HCT116 (cell line): ENCODE measurements at regions not wholly inside any gene's neighbourhood (a gene's known extent, or its start where the extent isn't known, plus 50 kb on each side); places are given as distances from the start of the nearest gene placed in this dataset.

Source experiments
- ATAC-seq: fragments of 200-7000 bp; cut with Tn5 transposase; 2 replicates; pipeline ENCODE4 v1.9.1; 2020; ENCODE audit warnings: mild to moderate bottlenecking, moderate library complexity
- BruUV-seq: library from RNA; stranded (reverse); fragments of 400-500 nt; replicated peaks from 2 replicates; lab custom pipeline; 2021; lab: Mats Ljungman, UMichigan
- CTCF ChIA-PET: fragments of 300-600 bp; sonication (Branson Sonifier 250); formaldehyde crosslinking; loops from one replicate; lab custom pipeline; 2021; ENCODE audit warnings: antibody characterized with exemption; lab: Charles Lee
- POLR2A ChIA-PET: fragments of 300-600, 350-600 bp; sonication (Branson Sonifier 250); formaldehyde crosslinking; loops from one replicate; lab custom pipeline; 2021; ENCODE audit warnings: antibody characterized with exemption; lab: Charles Lee
- RAD21 ChIA-PET, 2 experiments: fragments of 300-600 bp; sonication (Branson Sonifier 250); formaldehyde crosslinking; loops; one replicate each; lab custom pipeline; 2023; ENCODE audit warnings: low total read pairs in 2 of 2; ENCODE audit not compliant: uncharacterized antibody in 2 of 2, unreplicated experiment in 2 of 2, low non-redundant PET in 1 of 2; lab: Charles Lee
- DNase-seq: peaks from one replicate; pipeline ENCODE4 v3.0.0-alpha.2; 2010; ENCODE audit warnings: low read depth, low spot score
- H2AFZ ChIP-seq: fragments of 200-600 bp; shearing (Covaris generic), sonication (generic); 2 replicates; pipeline ENCODE4 v1.6.1; 2017; ENCODE audit warnings: low read depth, mixed run types, mixed read lengths, antibody characterized with exemption, low read length; ENCODE audit not compliant: poor library complexity, severe bottlenecking
- H3K27ac ChIP-seq: 2 replicates; pipeline ENCODE4 v1.5.1; 2012; ENCODE audit warnings: low read depth, low read length
- H3K27me3 ChIP-seq: fragments of 200-600 bp; sonication (generic); 2 replicates; pipeline ENCODE4 v1.6.1; 2016; ENCODE audit warnings: mixed run types, low read length, mixed read lengths; ENCODE audit not compliant: insufficient read depth
- H3K36me3 ChIP-seq, 2 experiments: fragments of 200-500 bp in 1 of 2; fragments of 200-600 bp in 1 of 2; sonication (Bioruptor generic) in 1 of 2; sonication (generic) in 1 of 2; 2 replicates each; pipeline versions ENCODE4 v1.5.1 to v1.6.1; 2014 to 2016; ENCODE audit warnings: low read length in 2 of 2, inconsistent platforms in 1 of 2, mixed read lengths in 1 of 2, mixed run types in 1 of 2; ENCODE audit not compliant: insufficient read depth in 2 of 2, control insufficient read depth in 1 of 2
- H3K4me1 ChIP-seq, 2 experiments: fragments of 200-600 bp in 1 of 2; sonication (generic) in 1 of 2; 2 replicates each; pipeline versions ENCODE4 v1.5.1 to v1.6.1; 2012 to 2017; ENCODE audit warnings: low read length in 2 of 2, inconsistent platforms in 1 of 2, mild to moderate bottlenecking in 1 of 2, mixed read lengths in 1 of 2, mixed run types in 1 of 2, moderate library complexity in 1 of 2; ENCODE audit not compliant: insufficient read depth in 2 of 2, control insufficient read depth in 1 of 2
- H3K4me2 ChIP-seq: fragments of 200-600 bp; sonication (generic); 2 replicates; pipeline ENCODE4 v1.6.1; 2017; ENCODE audit warnings: mixed run types, low read length, mixed read lengths
- H3K4me3 ChIP-seq, 2 experiments: fragments of 200-600 bp in 1 of 2; sonication (generic) in 1 of 2; replicated peaks in 1 of 2; 2 replicates each; pipeline ENCODE4 v1.5.1; 2011 to 2016; ENCODE audit warnings: low read length in 2 of 2, control low read depth in 1 of 2, low read depth in 1 of 2, mild to moderate bottlenecking in 1 of 2, mixed read lengths in 1 of 2, mixed run types in 1 of 2
- H3K79me2 ChIP-seq: fragments of 200-600 bp; sonication (generic); 2 replicates; pipeline ENCODE4 v1.6.1; 2017; ENCODE audit warnings: mild to moderate bottlenecking, mixed run types, low read length, moderate library complexity, mixed read lengths; ENCODE audit not compliant: insufficient read depth
- H3K9ac ChIP-seq: fragments of 200-600 bp; sonication (generic); 2 replicates; pipeline ENCODE4 v1.6.1; 2016; ENCODE audit warnings: low read length, mixed read lengths
- H3K9me2 ChIP-seq: fragments of 200-600 bp; sonication (generic), shearing (Covaris generic); 2 replicates; pipeline ENCODE4 v1.6.1; 2017; ENCODE audit warnings: mixed run types, mild to moderate bottlenecking, moderate library complexity; ENCODE audit not compliant: insufficient read depth
- H3K9me3 ChIP-seq, 2 experiments: fragments of 200-500 bp in 1 of 2; fragments of 200-600 bp in 1 of 2; sonication (Bioruptor generic) in 1 of 2; sonication (generic) in 1 of 2; 2 replicates each; pipeline ENCODE4 v1.6.1; 2014 to 2017; ENCODE audit warnings: low read length in 2 of 2, mixed read lengths in 2 of 2, inconsistent platforms in 1 of 2, low read depth in 1 of 2, mild to moderate bottlenecking in 1 of 2, mixed run types in 1 of 2, moderate library complexity in 1 of 2; ENCODE audit not compliant: control insufficient read depth in 1 of 2, insufficient read depth in 1 of 2
- H4K20me1 ChIP-seq: fragments of 200-600 bp; sonication (generic), shearing (Covaris generic); 2 replicates; pipeline ENCODE4 v1.6.1; 2017; ENCODE audit warnings: mixed run types, mild to moderate bottlenecking, moderate library complexity; ENCODE audit not compliant: insufficient read depth
- ATF3 ChIP-seq: IDR thresholded peaks from 2 replicates; pipeline ENCODE4 v1.6.1; 2012
- CEBPB ChIP-seq: IDR thresholded peaks from 2 replicates; pipeline ENCODE4 v1.6.1; 2012; ENCODE audit warnings: low read depth
- CTCF ChIP-seq, 3 experiments: fragments of 200-600 bp in 1 of 3; sonication (generic) in 1 of 3; IDR thresholded peaks in 2 of 3; conservative IDR thresholded peaks in 1 of 3; 2 replicates each; pipeline ENCODE4 v1.5.1; 2012 to 2017; ENCODE audit warnings: low read depth in 2 of 3, low read length in 2 of 3, antibody characterized with exemption in 1 of 3, borderline replicate concordance in 1 of 3, control low read depth in 1 of 3, mild to moderate bottlenecking in 1 of 3, mixed read lengths in 1 of 3, mixed run types in 1 of 3, moderate library complexity in 1 of 3; ENCODE audit not compliant: insufficient read depth in 1 of 3
- EZH2 ChIP-seq: fragments of 200-600 bp; sonication (generic); IDR thresholded peaks from 2 replicates; pipeline ENCODE4 v1.6.1; 2017; ENCODE audit warnings: antibody characterized with exemption, mixed run types
- POLR2A ChIP-seq: IDR thresholded peaks from 2 replicates; pipeline ENCODE4 v1.7.0; 2011; ENCODE audit warnings: borderline replicate concordance; ENCODE audit not compliant: insufficient read depth, insufficient read length; ENCODE audit errors: extremely low read depth
- POLR2AphosphoS5 ChIP-seq: IDR thresholded peaks from 2 replicates; pipeline ENCODE4 v1.6.1; 2011; ENCODE audit warnings: mild to moderate bottlenecking, low read depth, low read length, moderate library complexity
- RAD21 ChIP-seq: IDR thresholded peaks from 2 replicates; pipeline ENCODE4 v1.6.1; 2012; ENCODE audit warnings: low read depth, mild to moderate bottlenecking
- SIN3A ChIP-seq: IDR thresholded peaks from 2 replicates; pipeline ENCODE4 v1.6.1; 2012; ENCODE audit warnings: low read depth
- TCF7L2 ChIP-seq: IDR thresholded peaks from 2 replicates; pipeline ENCODE4 v1.7.0; 2011; ENCODE audit warnings: borderline replicate concordance, inconsistent platforms; ENCODE audit not compliant: insufficient read depth, insufficient read length; ENCODE audit errors: extremely low read depth
- YY1 ChIP-seq: IDR thresholded peaks from 2 replicates; pipeline ENCODE4 v1.6.1; 2011; ENCODE audit warnings: low read length, low read depth, moderate library complexity, mild to moderate bottlenecking; ENCODE audit not compliant: insufficient replicate concordance; ENCODE audit errors: extremely low read depth
- ZBTB33 ChIP-seq: IDR thresholded peaks from 2 replicates; pipeline ENCODE4 v1.6.1; 2011; ENCODE audit warnings: mild to moderate bottlenecking, low read length, moderate library complexity; ENCODE audit not compliant: insufficient replicate concordance; ENCODE audit errors: extremely low read depth
- ZFX ChIP-seq: fragments of 450-650 bp; IDR thresholded peaks from 2 replicates; pipeline ENCODE4 v1.6.1; 2017
- intact Hi-C: fragments of 100-400 bp; cut with micrococcal nuclease; formaldehyde crosslinking; loops from 2 replicates; pipeline ENCODE4 v1.10.0; 2022

GRCh38 chr3:14322667-14323295 lies 79.6 kb upstream of the SLC6A6 start:
- DNase-seq = no peak
- no peaks in the 10 kb centered on the region for H3K9me3 ChIP-seq
- H2AFZ ChIP-seq = no peak overlapping the region
- no peak overlapping the region for H3K9ac ChIP-seq
- ChIA-PET POLR2A (no interaction called here), RAD21 (no interaction called here), CTCF (no interaction called here)
- no peaks in the 10 kb centered on the region for H3K9me2 ChIP-seq
- ATAC-seq = no peak
- peaks cover 4 to 43% of the 10 kb centered on the region in 2 experiments; a peak in 3 of 4 replicates for H3K4me1 ChIP-seq
- H3K79me2 ChIP-seq = no peaks in the 10 kb centered on the region
- intact Hi-C loops = no loop called here
- H3K4me2 ChIP-seq = no peak overlapping the region
- no TSS peak for BruUV-seq
- H3K27ac ChIP-seq = no peak overlapping the region
- H3K4me3 ChIP-seq = no peak overlapping the region
- no peaks in the 10 kb centered on the region for H3K36me3 ChIP-seq
- TF ChIP-seq TCF7L2 (no peak), POLR2A (no peak), ATF3 (no peak), ZBTB33 (no peak), EZH2 (no peak), SIN3A (no peak), RAD21 (no peak), ZFX (no peak), CEBPB (no peak), POLR2AphosphoS5 (no peak), YY1 (no peak), CTCF (IDR thresholded peaks at IDR 0.05 in 2 of 3, conservative IDR thresholded peaks at IDR 0.05 in 1 of 3; ENCODE audit: borderline replicate concordance in 1 of 3, insufficient read depth in 1 of 3, low read depth in 2 of 3, low read length in 2 of 3) (no peak)
- no peaks in the 10 kb centered on the region for H3K27me3 ChIP-seq
- H4K20me1 ChIP-seq = no peaks in the 10 kb centered on the region
